B cell (primary cell): ENCODE measurements at regions not wholly inside any gene's neighbourhood (a gene's known extent, or its start where the extent isn't known, plus 50 kb on each side); places are given as distances from the start of the nearest gene placed in this dataset.

Experiments used
- ATAC-seq: fragments of 200-7000 bp; cut with Tn5 transposase; one replicate; pipeline ENCODE4 v1.10.0; 2021; ENCODE audit warnings: low read depth, mild to moderate bottlenecking, moderate number of reproducible peaks, moderate library complexity
- CTCF ChIA-PET: fragments of 350-600 bp; sonication (Branson Sonifier 250); formaldehyde crosslinking; loops from one replicate; lab custom pipeline; 2021; ENCODE audit warnings: antibody characterized with exemption, inconsistent platforms; lab: Charles Lee
- POLR2A ChIA-PET: fragments of 350-600 bp; sonication (Branson Sonifier 250); formaldehyde crosslinking; loops from one replicate; lab custom pipeline; 2021; ENCODE audit warnings: antibody characterized with exemption; lab: Charles Lee
- DNase-seq: peaks from one replicate; pipeline ENCODE4 v3.0.0; 2013
- H2AFZ ChIP-seq: 2 replicates; pipeline ENCODE4 v1.6.1; 2012; ENCODE audit warnings: mild to moderate bottlenecking, low read depth, low read length; ENCODE audit not compliant: insufficient read depth, poor library complexity, severe bottlenecking
- H3K27ac ChIP-seq, 2 donors: 1 replicate in 1 of 2; 2 replicates in 1 of 2; pipeline ENCODE4 v1.5.1; 2012 to 2013; ENCODE audit warnings: low read length in 2 of 2, mild to moderate bottlenecking in 2 of 2, moderate library complexity in 1 of 2
- H3K27me3 ChIP-seq, 4 experiments: fragments of 200-600 bp in 1 of 4; sonication (generic) in 1 of 4; replicated peaks in 1 of 4; 1 replicate in 2 of 4; 2 replicates in 2 of 4; pipeline versions ENCODE4 v1.6.1 to v1.7.0; 2013 to 2016; ENCODE audit warnings: low read length in 3 of 4, mild to moderate bottlenecking in 2 of 4, mixed read lengths in 1 of 4, moderate library complexity in 1 of 4; ENCODE audit not compliant: insufficient read depth in 4 of 4, control insufficient read depth in 3 of 4; ENCODE audit errors: control extremely low read depth in 1 of 4
- H3K36me3 ChIP-seq, 2 experiments: replicated peaks in 1 of 2; 1 replicate in 1 of 2; 2 replicates in 1 of 2; pipeline versions ENCODE4 v1.6.1 to v1.7.1; 2013; ENCODE audit warnings: low read length in 1 of 2; ENCODE audit not compliant: insufficient read depth in 2 of 2, control insufficient read depth in 1 of 2; ENCODE audit errors: control extremely low read depth in 1 of 2, extremely low read depth in 1 of 2
- H3K4me1 ChIP-seq, 2 donors: fragments of 200-600 bp in 1 of 2; sonication (generic) in 1 of 2; 1 replicate in 1 of 2; 2 replicates in 1 of 2; pipeline versions ENCODE4 v1.5.1 to v1.6.1; 2013 to 2017; ENCODE audit warnings: low read length in 2 of 2; ENCODE audit not compliant: control insufficient read depth in 2 of 2, insufficient read depth in 2 of 2
- H3K4me2 ChIP-seq: replicated peaks from 2 replicates; pipeline ENCODE3; 2012; ENCODE audit warnings: mild to moderate bottlenecking, low read depth, low read length; ENCODE audit not compliant: poor library complexity, severe bottlenecking
- H3K4me3 ChIP-seq, 5 experiments: fragments of 200-600 bp in 1 of 5; sonication (generic) in 1 of 5; 1 replicate in 3 of 5; 2 replicates in 2 of 5; pipeline versions ENCODE4 v1.5.1 to v1.7.0; 2011 to 2016; ENCODE audit warnings: low read length in 4 of 5, mild to moderate bottlenecking in 4 of 5, low read depth in 2 of 5, control low read depth in 1 of 5, moderate library complexity in 1 of 5; ENCODE audit not compliant: insufficient read depth in 1 of 5; ENCODE audit errors: control extremely low read depth in 1 of 5, extremely low read depth in 1 of 5
- H3K79me2 ChIP-seq: fragments of 200-600 bp; sonication (generic); one replicate; pipeline ENCODE4 v1.6.0; 2016; ENCODE audit warnings: low read length; ENCODE audit not compliant: control insufficient read depth, insufficient read depth
- H3K9ac ChIP-seq: fragments of 200-600 bp; sonication (generic); 2 replicates; pipeline ENCODE4 v1.6.1; 2017; ENCODE audit warnings: mild to moderate bottlenecking, low read length, moderate library complexity
- H3K9me3 ChIP-seq, 3 donors: one replicate each; pipeline versions ENCODE4 v1.6.1 to v1.7.1; 2013; ENCODE audit warnings: low read length in 2 of 3; ENCODE audit not compliant: control insufficient read depth in 2 of 3, insufficient read depth in 1 of 3; ENCODE audit errors: control extremely low read depth in 1 of 3
- H4K20me1 ChIP-seq: 2 replicates; pipeline ENCODE4 v1.6.0; 2012; ENCODE audit warnings: mild to moderate bottlenecking, low read length; ENCODE audit not compliant: insufficient read depth, control insufficient read depth, poor library complexity, severe bottlenecking
- H3K27ac Mint-ChIP-seq: one replicate; pipeline ENCODE4 v1.8.0; 2021; ENCODE audit warnings: mixed read lengths
- H3K27me3 Mint-ChIP-seq: one replicate; pipeline ENCODE4 v1.8.0; 2021; ENCODE audit warnings: mixed read lengths
- H3K4me1 Mint-ChIP-seq: one replicate; pipeline ENCODE4 v1.8.0; 2021; ENCODE audit warnings: mixed read lengths
- H3K4me3 Mint-ChIP-seq: one replicate; pipeline ENCODE4 v1.8.0; 2021; ENCODE audit warnings: mixed read lengths
- H3K9me3 Mint-ChIP-seq: one replicate; pipeline ENCODE4 v1.8.0; 2022; ENCODE audit warnings: mixed read lengths; ENCODE audit not compliant: insufficient read depth
- EZH2 ChIP-seq: IDR thresholded peaks from 2 replicates; pipeline ENCODE4 v1.6.1; 2012; ENCODE audit warnings: borderline replicate concordance, low read depth, mild to moderate bottlenecking, moderate library complexity, low read length; ENCODE audit not compliant: insufficient read depth, poor library complexity, severe bottlenecking
- WGBS: methylation state at CpG from one replicate; pipeline ENCODE4 v1.1.5; 2013; ENCODE audit warnings: missing lambda C conversion rate; ENCODE audit not compliant: insufficient coverage; 5-methylcytosine and 5-hydroxymethylcytosine counted together
- intact Hi-C: fragments of 100-400 bp; cut with micrococcal nuclease; formaldehyde crosslinking; loops from one replicate; pipeline ENCODE4 v1.10.0; 2022
- TF ChIP-seq, protein P1 (sequence below): fragments of 200-600 bp; IDR thresholded peaks from one replicate; pipeline ENCODE4 v1.8.0; 2022; ENCODE audit warnings: antibody characterized with exemption, mild to moderate bottlenecking

DNA sequence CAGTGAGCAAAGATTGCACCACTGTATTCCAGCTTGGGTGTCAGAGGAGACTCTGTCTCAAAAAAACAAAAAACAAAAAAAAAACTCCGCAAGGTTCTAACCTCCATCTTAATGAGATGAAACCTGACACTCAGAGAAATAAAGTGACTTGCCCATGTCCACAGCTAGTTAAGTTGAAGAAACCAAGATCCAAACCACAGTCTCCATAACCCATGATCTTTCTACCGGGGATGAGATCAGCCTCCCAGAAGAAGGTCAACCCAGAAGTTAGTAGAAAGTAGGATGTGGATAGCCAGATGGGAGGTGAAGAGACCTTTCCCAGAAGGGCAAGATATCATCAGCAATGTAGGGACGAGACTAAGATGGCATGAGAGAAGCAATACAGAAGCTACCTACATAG is 140.4 kb upstream of the ADRA1B start:
- H3K9me3 ChIP-seq = no peaks in the 10 kb centered on the region
- Mint-ChIP-seq H3K27ac (no peak overlapping the region), H3K4me1 (peaks cover 10% of the 10 kb centered on the region), H3K4me3 (no peak overlapping the region), H3K27me3 (peaks cover 27% of the 10 kb centered on the region), H3K9me3 (no peaks in the 10 kb centered on the region)
- no peak overlapping the region for H2AFZ ChIP-seq
- H3K27ac ChIP-seq = no peak overlapping the region
- intact Hi-C loops = no loop called here
- TF ChIP-seq, protein P1, sequence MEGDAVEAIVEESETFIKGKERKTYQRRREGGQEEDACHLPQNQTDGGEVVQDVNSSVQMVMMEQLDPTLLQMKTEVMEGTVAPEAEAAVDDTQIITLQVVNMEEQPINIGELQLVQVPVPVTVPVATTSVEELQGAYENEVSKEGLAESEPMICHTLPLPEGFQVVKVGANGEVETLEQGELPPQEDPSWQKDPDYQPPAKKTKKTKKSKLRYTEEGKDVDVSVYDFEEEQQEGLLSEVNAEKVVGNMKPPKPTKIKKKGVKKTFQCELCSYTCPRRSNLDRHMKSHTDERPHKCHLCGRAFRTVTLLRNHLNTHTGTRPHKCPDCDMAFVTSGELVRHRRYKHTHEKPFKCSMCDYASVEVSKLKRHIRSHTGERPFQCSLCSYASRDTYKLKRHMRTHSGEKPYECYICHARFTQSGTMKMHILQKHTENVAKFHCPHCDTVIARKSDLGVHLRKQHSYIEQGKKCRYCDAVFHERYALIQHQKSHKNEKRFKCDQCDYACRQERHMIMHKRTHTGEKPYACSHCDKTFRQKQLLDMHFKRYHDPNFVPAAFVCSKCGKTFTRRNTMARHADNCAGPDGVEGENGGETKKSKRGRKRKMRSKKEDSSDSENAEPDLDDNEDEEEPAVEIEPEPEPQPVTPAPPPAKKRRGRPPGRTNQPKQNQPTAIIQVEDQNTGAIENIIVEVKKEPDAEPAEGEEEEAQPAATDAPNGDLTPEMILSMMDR = no peak
- no peak for TF ChIP-seq EZH2
- H3K36me3 ChIP-seq = no peaks in the 10 kb centered on the region
- no peaks in the 10 kb centered on the region for H3K79me2 ChIP-seq
- DNase-seq (no peak), ATAC-seq (no peak)
- H3K4me3 ChIP-seq = no peak overlapping the region
- H3K4me1 ChIP-seq = peaks cover 9 to 12% of the 10 kb centered on the region in 2 donors
- peaks cover 0 to 18% (median 5%) of the 10 kb centered on the region in 4 experiments for H3K27me3 ChIP-seq
- CTCF ChIA-PET = interaction anchor here (0.6 to 1.1 kb wide), 2 partner anchors 13 to 620 kb away, joined by 3 to 4 read pairs; no protein-coding TSS in a partner anchor
- no peaks in the 10 kb centered on the region for H4K20me1 ChIP-seq
- WGBS = 100% methylated on average over 1 of the region's 3 CpGs
- H3K4me2 ChIP-seq = no peak overlapping the region
- POLR2A ChIA-PET = no interaction called here
- no peak overlapping the region for H3K9ac ChIP-seq

DNA sequence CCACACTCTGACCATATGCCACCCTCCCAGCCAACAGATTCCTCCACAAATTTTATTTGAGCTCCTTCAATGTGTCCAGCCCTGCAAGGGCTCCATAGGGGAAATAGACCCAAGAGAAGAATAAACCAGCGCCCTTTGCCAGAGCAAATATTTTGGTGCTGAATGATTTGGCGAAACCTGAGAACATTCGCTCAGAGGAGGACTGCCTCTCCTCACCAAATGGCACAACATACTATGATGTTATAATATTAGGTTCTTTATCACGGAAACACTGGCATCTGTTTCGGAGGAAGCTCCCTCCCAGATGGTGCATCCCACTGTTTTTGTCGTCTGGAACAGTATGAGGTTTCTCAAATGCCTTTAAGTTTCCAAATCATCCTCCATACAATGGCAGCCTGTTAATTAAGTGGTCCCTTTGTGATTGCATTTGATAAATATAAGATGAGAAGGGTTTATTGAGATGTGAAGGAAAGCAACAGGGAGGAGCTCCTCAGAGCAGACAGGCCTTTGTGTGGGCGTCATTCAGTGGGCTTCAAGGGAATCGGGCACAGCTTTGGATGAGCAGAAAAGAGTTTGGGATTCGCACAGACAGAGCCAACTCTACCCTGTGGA is 139.1 kb upstream of the ADRA1B start:
- 100% methylated on average over 3 of the region's 9 CpGs for WGBS
- Mint-ChIP-seq H3K4me3 (no peak overlapping the region), H3K4me1 (peaks cover 13% of the 10 kb centered on the region), H3K27me3 (peaks cover 27% of the 10 kb centered on the region), H3K9me3 (no peaks in the 10 kb centered on the region), H3K27ac (no peak overlapping the region)
- Histone ChIP-seq H3K27me3 (peaks cover 0 to 18% (median 5%) of the 10 kb centered on the region in 4 experiments), H3K36me3 (no peaks in the 10 kb centered on the region), H3K4me2 (no peak overlapping the region), H3K27ac (no peak overlapping the region), H2AFZ (no peak overlapping the region), H3K9ac (no peak overlapping the region), H3K9me3 (no peaks in the 10 kb centered on the region), H3K79me2 (no peaks in the 10 kb centered on the region), H3K4me3 (no peak overlapping the region), H4K20me1 (no peaks in the 10 kb centered on the region), H3K4me1 (peaks cover 9 to 12% of the 10 kb centered on the region in 2 donors)
- intact Hi-C loops = no loop called here
- DNase-seq (no peak), ATAC-seq (no peak)
- ChIA-PET POLR2A (no interaction called here), CTCF (no interaction called here)
- TF ChIP-seq, protein P1 = no peak
- TF ChIP-seq EZH2 = no peak
